Smooth muscle cell (in vitro differentiated cells): ENCODE measurements at regions not wholly inside any gene's neighbourhood (a gene's known extent, or its start where the extent isn't known, plus 50 kb on each side); places are given as distances from the start of the nearest gene placed in this dataset.
"Not testable (repeated sequence)": the region's sequence is repeated elsewhere in the genome, so short reads cannot be mapped to it uniquely, and the experiment has no call there.

Experiments used
- DNase-seq: peaks from one replicate; lab custom pipeline; 2025; ENCODE audit not compliant: unreplicated experiment; lab: John Stamatoyannopoulos, UW
- H2AFZ ChIP-seq: fragments of 200-600 bp; sonication (generic); 2 replicates; pipeline ENCODE4 v1.6.0; 2016; ENCODE audit warnings: antibody characterized with exemption, low read depth, mild to moderate bottlenecking
- H3F3A ChIP-seq: fragments of 200-600 bp; sonication (generic); 2 replicates; pipeline ENCODE4 v1.6.0; 2017; ENCODE audit warnings: antibody characterized with exemption, low read depth
- H3K27ac ChIP-seq: fragments of 200-600 bp; sonication (generic); 2 replicates; pipeline ENCODE4 v1.5.1; 2016; ENCODE audit warnings: low read depth, mild to moderate bottlenecking
- H3K27me3 ChIP-seq: fragments of 200-600 bp; sonication (generic); 2 replicates; pipeline ENCODE4 v1.6.1; 2016; ENCODE audit warnings: low read depth, mild to moderate bottlenecking
- H3K36me3 ChIP-seq: fragments of 200-600 bp; sonication (generic); 2 replicates; pipeline ENCODE4 v1.5.1; 2016; ENCODE audit warnings: low read depth
- H3K4me1 ChIP-seq: fragments of 200-600 bp; sonication (generic); 2 replicates; pipeline ENCODE4 v1.5.1; 2016; ENCODE audit warnings: low read depth
- H3K4me2 ChIP-seq: fragments of 200-600 bp; sonication (generic); 2 replicates; pipeline ENCODE4 v1.6.0; 2016; ENCODE audit warnings: mild to moderate bottlenecking
- H3K4me3 ChIP-seq: fragments of 200-600 bp; sonication (generic); 2 replicates; pipeline ENCODE4 v1.5.1; 2016; ENCODE audit warnings: mild to moderate bottlenecking
- H3K79me2 ChIP-seq: fragments of 200-600 bp; sonication (generic); 2 replicates; pipeline ENCODE4 v1.6.0; 2016; ENCODE audit warnings: low read depth, mild to moderate bottlenecking
- H3K9ac ChIP-seq: fragments of 200-600 bp; sonication (generic); 2 replicates; pipeline ENCODE4 v1.6.0; 2016; ENCODE audit warnings: low read depth
- H3K9me3 ChIP-seq: fragments of 200-600 bp; sonication (generic); replicated peaks from 2 replicates; pipeline ENCODE4 v1.5.1; 2016; ENCODE audit warnings: low read depth
- H4K20me1 ChIP-seq: fragments of 200-600 bp; sonication (generic); 2 replicates; pipeline ENCODE4 v1.6.0; 2016; ENCODE audit warnings: low read depth
- CTCF ChIP-seq: fragments of 200-600 bp; sonication (generic); IDR thresholded peaks from 2 replicates; pipeline ENCODE4 v1.5.1; 2017; ENCODE audit warnings: borderline replicate concordance, mild to moderate bottlenecking, antibody characterized with exemption; ENCODE audit not compliant: insufficient read depth, poor library complexity, severe bottlenecking
- WGBS: methylation state at CpG from one replicate; pipeline ENCODE4 v1.1.7; 2016; ENCODE audit warnings: low lambda C conversion rate; 5-methylcytosine and 5-hydroxymethylcytosine counted together

DNA sequence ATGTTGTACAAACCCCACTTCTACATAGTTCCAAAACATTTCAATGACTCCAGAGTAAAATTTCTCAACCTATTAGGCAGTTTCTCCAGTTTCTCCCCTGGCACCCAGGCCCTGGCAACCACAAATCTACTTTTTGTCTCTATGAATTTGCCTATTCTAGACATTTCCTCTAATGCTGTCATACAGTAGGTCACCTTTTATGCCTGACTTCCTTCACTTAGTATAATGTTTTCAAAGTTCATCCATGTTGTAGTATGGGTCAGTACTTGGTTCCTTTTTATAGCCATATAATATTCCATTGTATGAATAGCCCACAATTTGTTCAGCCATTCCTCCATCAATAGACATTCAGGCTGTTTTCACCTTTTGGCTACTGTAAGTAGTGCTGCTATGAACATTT is 67.0 kb downstream of the SPRING1 start:
- H3F3A ChIP-seq = peaks cover 7% of the 10 kb centered on the region
- no peak overlapping the region for H3K27ac ChIP-seq
- H3K36me3 ChIP-seq = no peaks in the 10 kb centered on the region
- no peaks in the 10 kb centered on the region for H3K4me1 ChIP-seq
- no peak for DNase-seq
- no peaks in the 10 kb centered on the region for H4K20me1 ChIP-seq
- no peak overlapping the region for H2AFZ ChIP-seq
- no peak overlapping the region for H3K4me2 ChIP-seq
- H3K79me2 ChIP-seq = no peaks in the 10 kb centered on the region
- no peak overlapping the region for H3K9ac ChIP-seq
- H3K9me3 ChIP-seq = no peaks in the 10 kb centered on the region
- no peak for TF ChIP-seq CTCF
- no peak overlapping the region for H3K4me3 ChIP-seq
- no peaks in the 10 kb centered on the region for H3K27me3 ChIP-seq

GRCh38 chr12:116667752-116668151 is 70.1 kb downstream of the SPRING1 start:
- WGBS = 96% methylated on average over 10 of the region's 10 CpGs
- TF ChIP-seq CTCF = no peak
- no peak for DNase-seq
- Histone ChIP-seq H3K27ac (no peak overlapping the region), H3K9ac (no peak overlapping the region), H3K4me3 (no peak overlapping the region), H2AFZ (no peak overlapping the region), H3K79me2 (no peaks in the 10 kb centered on the region), H3F3A (peaks cover 2% of the 10 kb centered on the region), H3K27me3 (no peaks in the 10 kb centered on the region), H3K9me3 (no peaks in the 10 kb centered on the region), H4K20me1 (no peaks in the 10 kb centered on the region), H3K36me3 (no peaks in the 10 kb centered on the region), H3K4me2 (no peak overlapping the region), H3K4me1 (no peaks in the 10 kb centered on the region)

- not testable (repeated sequence) for H2AFZ ChIP-seq, H3K9ac ChIP-seq, H3K4me3 ChIP-seq, H3K79me2 ChIP-seq, H3K27ac ChIP-seq, H4K20me1 ChIP-seq, H3F3A ChIP-seq, H3K4me1 ChIP-seq, H3K36me3 ChIP-seq, H3K4me2 ChIP-seq, DNase-seq, H3K9me3 ChIP-seq, H3K27me3 ChIP-seq
- WGBS = 97% methylated on average over 8 of the region's 8 CpGs
Measured at GRCh38 chr12:116666829-116667228, 71.0 kb downstream of the SPRING1 start.

DNA sequence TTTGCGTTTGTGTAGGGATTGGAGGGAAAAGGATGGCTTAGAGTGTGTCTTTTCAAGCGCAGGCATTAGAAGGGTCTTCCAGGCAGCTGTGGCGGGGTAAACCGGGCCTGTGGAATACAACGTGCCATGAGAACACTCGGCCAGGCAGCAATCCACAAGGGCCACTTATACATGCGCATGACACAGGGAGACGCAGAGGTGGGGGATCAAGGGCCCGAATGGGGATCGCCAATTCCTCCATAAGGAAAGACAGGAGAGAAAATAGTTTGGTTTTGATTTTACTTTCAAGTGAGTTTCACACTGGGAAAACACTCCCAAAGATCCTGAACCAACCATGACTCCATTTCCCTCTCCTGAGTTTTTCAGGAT is 71.6 kb downstream of the SPRING1 start:
- H3K4me2 ChIP-seq = no peak overlapping the region
- H3K9me3 ChIP-seq = no peaks in the 10 kb centered on the region
- DNase-seq = no peak
- no peaks in the 10 kb centered on the region for H3K79me2 ChIP-seq
- H3K27ac ChIP-seq = no peak overlapping the region
- 70% methylated on average over 10 of the region's 10 CpGs for WGBS
- no peaks in the 10 kb centered on the region for H3K27me3 ChIP-seq
- H4K20me1 ChIP-seq = no peaks in the 10 kb centered on the region
- H2AFZ ChIP-seq = peak overlapping the region; percentile 58
- H3K4me3 ChIP-seq = no peak overlapping the region
- H3K36me3 ChIP-seq = no peaks in the 10 kb centered on the region
- H3K4me1 ChIP-seq = no peaks in the 10 kb centered on the region
- H3F3A ChIP-seq = no peaks in the 10 kb centered on the region
- no peak for TF ChIP-seq CTCF
- H3K9ac ChIP-seq = no peak overlapping the region
